Hematopoietic multipotent progenitor cell treated with erythropoietin and hydrocortisone succinate and interleukin-3 and kit ligand, for 17 days (in vitro differentiated cells): ENCODE measurements at regions not wholly inside any gene's neighbourhood (a gene's known extent, or its start where the extent isn't known, plus 50 kb on each side); places are given as distances from the start of the nearest gene placed in this dataset.
"Not testable (repeated sequence)": the region's sequence is repeated elsewhere in the genome, so short reads cannot be mapped to it uniquely, and the experiment has no call there.

ENCODE experiments used
- DNase-seq: peaks from one replicate; pipeline ENCODE4 v3.0.0-alpha.2; 2015; ENCODE audit warnings: low spot score

GRCh38 chr2:40700231-40700954 is 248.5 kb upstream of the SLC8A1 start:
- no peak for DNase-seq

- not testable (repeated sequence) for DNase-seq
Measured at GRCh38 chr2:40712197-40712894, 260.5 kb upstream of the SLC8A1 start.

GRCh38 chr2:40716879-40717278 is 265.0 kb upstream of the SLC8A1 start:
- DNase-seq, result no peak

- DNase-seq, result no peak
Measured at GRCh38 chr2:40719414-40719813, 267.5 kb upstream of the SLC8A1 start.

- DNase-seq, result no peak
Measured at GRCh38 chr2:40721595-40721994, 269.7 kb upstream of the SLC8A1 start.

- DNase-seq, result no peak
Measured at GRCh38 chr2:40723194-40723593, 271.3 kb upstream of the SLC8A1 start.

GRCh38 chr2:40725040-40725439 is 273.1 kb upstream of the SLC8A1 start:
- no peak for DNase-seq

GRCh38 chr2:40725950-40726349 is 274.1 kb upstream of the SLC8A1 start:
- DNase-seq, result no peak

GRCh38 chr2:40734797-40735196 is 282.9 kb upstream of the SLC8A1 start:
- DNase-seq, result no peak

GRCh38 chr2:40737180-40737579 is 285.3 kb upstream of the SLC8A1 start:
- DNase-seq, result no peak

GRCh38 chr2:40740419-40740818 is 288.5 kb upstream of the SLC8A1 start:
- no peak for DNase-seq

GRCh38 chr2:40741532-40741931 is 289.6 kb upstream of the SLC8A1 start:
- DNase-seq, result no peak

GRCh38 chr2:40746191-40746590 is 294.3 kb upstream of the SLC8A1 start:
- DNase-seq, result no peak

- DNase-seq, result no peak
Measured at GRCh38 chr2:40751981-40752380, 300.1 kb upstream of the SLC8A1 start.

- no peak for DNase-seq
Measured at GRCh38 chr2:40752796-40753195, 300.9 kb upstream of the SLC8A1 start.

GRCh38 chr2:40754912-40755311 is 303.0 kb upstream of the SLC8A1 start:
- DNase-seq, result no peak

- no peak for DNase-seq
Measured at GRCh38 chr2:40758401-40759155, 306.7 kb upstream of the SLC8A1 start.

- DNase-seq, result no peak
Measured at GRCh38 chr2:40760071-40760666, 308.3 kb upstream of the SLC8A1 start.

GRCh38 chr2:40773291-40773690 is 321.4 kb upstream of the SLC8A1 start:
- DNase-seq, result no peak

- DNase-seq, result no peak
Measured at GRCh38 chr2:40783704-40784103, 331.8 kb upstream of the SLC8A1 start.

- no peak for DNase-seq
Measured at GRCh38 chr2:40786636-40787035, 334.7 kb upstream of the SLC8A1 start.

GRCh38 chr2:40797120-40797519 is 345.2 kb upstream of the SLC8A1 start:
- no peak for DNase-seq

GRCh38 chr2:40803900-40804299 is 352.0 kb upstream of the SLC8A1 start:
- DNase-seq, result no peak
